NCI-H187 treated with DMSO at 0.1 percent for 48 hours (cell line): ENCODE measurements at regions not wholly inside any gene's neighbourhood (a gene's known extent, or its start where the extent isn't known, plus 50 kb on each side); places are given as distances from the start of the nearest gene placed in this dataset.
"Not testable (repeated sequence)": the region's sequence is repeated elsewhere in the genome, so short reads cannot be mapped to it uniquely, and the experiment has no call there.

Source experiments
- DNase-seq: peaks from one replicate; lab custom pipeline; 2025; lab: John Stamatoyannopoulos, UW

DNA sequence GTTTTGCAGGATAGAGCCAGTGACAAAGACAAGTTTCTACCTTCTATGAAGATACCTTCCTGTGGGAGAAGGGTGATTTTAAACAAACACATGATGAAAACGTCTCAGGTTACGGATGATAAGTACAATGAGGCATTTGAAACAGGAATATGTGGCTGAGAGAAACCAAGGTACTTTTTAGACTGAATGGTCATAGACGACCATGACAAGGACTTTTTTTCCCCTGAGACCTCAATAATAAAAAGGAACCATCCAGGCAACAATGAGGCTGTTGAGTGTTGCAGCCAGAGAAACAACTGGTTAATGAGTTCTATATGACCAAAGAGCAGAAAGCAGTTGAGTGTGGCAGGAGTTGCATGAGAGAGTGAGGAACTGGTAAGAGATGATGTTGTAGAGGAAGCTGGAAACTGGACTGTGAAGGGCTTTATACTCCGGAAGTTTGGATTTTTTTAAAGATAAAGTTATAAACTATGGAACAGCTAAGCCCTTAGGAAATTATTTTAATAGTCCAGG is 306.1 kb upstream of the CYRIA start:
- peak; percentile 77 for DNase-seq

DNA sequence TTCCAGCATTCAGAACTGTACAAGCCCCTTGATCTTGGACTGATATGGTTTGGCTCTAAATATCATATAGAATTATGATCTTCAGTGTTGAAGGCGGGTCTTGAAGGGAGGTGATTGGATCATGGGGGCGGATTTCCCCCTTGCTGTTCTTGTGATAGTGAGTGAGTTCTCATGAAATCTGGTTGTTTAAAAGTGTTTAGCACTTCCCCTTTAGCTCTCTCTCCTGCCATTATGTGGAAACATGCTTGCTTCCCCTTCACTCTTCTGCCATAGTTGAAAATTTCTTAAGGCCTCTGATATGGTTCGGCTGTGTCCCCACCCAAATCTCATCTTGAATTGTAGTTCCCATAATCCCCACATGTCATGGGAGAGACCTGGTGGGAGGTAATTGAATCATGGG is 305.3 kb upstream of the CYRIA start:
- not testable (repeated sequence) for DNase-seq

DNA sequence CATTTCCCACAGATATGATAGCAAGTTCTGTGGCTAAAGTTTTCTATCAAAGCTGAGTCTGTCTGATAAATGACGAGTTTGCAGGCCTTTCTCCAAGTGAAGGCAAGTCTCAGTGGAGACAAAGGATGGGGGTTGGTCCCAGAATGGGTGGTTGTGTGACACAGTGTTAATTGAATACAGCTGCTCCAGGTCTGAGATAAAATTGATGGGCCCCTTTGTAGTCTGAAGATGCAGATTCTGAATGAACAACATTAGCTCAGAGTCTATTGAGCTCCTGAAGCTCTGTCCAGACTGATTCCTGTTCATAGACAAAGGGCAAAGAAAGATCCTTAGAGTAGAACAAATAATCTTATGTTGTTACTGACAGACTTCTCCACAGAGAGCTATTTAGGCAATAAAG is 296.9 kb upstream of the CYRIA start:
- peak; percentile 7 for DNase-seq

DNA sequence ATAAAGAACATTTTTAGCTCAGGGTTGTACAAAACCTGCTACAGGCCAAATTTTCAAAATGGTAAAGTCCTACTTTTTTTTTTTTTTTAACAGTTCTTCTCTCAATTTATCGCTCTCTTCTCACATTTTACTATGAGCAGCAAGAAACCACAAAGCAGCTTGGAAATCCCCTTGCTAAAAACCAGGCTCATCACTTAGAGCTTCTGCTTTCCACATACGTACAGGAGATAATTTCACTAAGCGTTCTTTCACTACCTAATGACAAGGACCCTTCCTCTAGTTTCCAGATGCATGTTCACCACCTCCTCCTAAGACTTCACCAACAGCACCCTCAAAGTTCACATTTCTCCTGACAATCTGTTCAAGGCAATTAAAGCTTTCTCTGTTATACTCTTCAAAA is 294.9 kb upstream of the CYRIA start:
- no peak for DNase-seq

DNA sequence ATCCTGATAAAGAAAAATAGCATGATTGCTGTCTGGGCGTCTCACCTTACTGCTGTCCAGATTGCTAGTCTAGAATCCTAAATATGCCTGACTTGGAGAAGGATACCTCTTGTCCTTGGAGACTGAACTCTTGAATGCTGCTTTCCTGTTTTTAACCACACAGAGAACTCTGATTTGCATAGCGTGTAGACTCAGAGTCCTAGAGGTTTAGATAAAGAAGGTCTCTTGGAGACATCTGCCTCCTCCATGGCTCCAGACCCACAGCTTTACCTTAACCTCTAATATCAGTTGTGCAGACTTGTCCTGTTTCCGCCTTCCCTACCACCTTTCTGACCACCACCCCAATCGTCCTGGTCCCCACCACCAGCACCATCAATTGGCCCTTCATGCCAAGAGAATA is 292.6 kb upstream of the CYRIA start:
- no peak for DNase-seq

DNA sequence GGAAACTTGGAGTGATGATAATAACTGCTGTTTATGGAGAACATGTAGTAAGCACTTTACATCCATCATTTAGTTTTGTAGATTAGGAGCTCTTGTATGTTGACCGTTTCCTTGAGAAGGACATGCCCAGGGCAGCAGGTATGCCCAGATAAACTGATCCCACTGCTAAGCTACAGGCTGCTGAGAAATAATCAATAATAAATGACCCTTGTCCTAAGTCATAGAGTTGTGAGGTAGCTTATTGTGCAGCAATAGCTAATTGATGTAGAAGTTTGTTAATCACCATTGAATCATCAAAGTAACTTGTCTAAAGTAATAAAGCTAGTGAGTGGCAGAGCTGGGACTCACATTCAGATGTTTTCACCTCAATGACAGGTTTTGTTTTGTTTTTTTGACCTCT is 287.2 kb upstream of the CYRIA start:
- no peak for DNase-seq

DNA sequence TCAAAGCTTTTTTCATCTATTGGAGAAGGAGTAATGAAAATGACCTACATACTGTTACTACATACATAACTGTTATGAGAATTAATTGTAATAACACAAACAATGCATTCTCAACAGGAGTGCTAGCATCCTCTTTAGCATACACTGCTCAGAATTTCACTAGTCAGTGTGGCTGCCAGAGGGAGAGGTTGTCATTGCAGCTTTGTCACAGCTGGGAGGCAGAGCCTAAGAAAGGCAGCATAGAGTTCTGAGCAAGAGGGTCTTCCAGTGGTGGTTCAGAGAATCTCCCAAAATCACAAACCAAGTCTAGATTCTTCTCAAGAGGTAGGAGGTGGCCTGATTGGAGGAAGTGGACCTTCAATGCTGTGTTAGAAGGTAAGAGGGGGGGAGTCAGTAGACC is 286.7 kb upstream of the CYRIA start:
- DNase-seq, result no peak

DNA sequence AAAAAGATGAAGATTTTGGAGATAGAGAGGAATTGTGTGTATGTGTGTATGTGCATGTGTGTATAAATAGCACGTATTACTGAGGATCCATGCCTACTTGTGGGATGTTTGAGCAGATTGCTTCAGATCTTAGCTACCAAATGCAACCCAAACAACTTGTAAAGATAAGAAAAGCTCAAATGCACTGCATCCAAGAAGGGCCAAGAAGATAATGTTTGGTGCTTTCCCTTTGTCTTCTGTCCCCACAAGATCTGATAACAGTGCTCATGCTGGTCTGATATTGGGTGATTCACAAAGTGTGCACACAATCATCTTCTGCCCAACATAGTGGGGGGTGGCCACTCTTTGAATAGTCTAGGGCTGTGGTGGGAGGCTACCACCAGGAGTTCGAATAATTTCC is 284.8 kb upstream of the CYRIA start:
- no peak for DNase-seq

DNA sequence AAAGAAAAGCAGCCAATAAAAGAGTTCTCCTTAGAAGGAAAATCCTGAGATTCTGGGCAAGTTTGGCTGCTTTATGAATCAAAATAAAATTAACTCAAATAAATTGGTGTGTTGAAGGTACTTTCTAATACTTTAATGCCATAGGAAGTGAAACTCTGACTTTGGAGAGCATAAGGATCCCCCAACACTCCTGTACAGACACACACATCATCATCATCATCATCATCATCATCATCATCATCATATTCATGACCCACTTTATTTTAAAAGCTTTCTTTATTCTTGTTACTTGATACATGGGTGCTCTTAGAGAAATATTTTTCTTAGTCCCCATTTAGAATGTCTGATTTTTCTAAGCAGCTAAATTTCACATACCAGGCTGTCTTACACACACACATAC is 283.1 kb upstream of the CYRIA start:
- DNase-seq, result no peak

DNA sequence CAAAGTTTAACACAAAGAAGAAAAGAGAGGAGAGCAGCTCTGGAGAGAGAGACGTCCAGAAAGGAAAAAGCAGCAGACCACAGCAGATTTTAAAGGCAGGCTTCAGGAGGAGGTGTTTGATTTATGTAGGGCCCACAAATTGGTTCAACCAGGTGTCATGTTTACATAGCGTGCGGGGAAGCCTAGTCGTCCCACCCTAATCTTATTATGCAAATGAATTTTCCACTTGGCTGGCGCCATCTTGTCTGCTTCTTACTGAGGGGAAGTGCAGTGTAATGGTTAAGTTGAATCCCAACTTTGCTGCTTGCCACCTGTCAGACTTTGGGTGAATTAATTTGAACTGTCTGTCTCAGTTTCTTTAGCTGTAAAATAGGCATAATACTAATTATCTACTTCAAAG is 282.4 kb upstream of the CYRIA start:
- no peak for DNase-seq

DNA sequence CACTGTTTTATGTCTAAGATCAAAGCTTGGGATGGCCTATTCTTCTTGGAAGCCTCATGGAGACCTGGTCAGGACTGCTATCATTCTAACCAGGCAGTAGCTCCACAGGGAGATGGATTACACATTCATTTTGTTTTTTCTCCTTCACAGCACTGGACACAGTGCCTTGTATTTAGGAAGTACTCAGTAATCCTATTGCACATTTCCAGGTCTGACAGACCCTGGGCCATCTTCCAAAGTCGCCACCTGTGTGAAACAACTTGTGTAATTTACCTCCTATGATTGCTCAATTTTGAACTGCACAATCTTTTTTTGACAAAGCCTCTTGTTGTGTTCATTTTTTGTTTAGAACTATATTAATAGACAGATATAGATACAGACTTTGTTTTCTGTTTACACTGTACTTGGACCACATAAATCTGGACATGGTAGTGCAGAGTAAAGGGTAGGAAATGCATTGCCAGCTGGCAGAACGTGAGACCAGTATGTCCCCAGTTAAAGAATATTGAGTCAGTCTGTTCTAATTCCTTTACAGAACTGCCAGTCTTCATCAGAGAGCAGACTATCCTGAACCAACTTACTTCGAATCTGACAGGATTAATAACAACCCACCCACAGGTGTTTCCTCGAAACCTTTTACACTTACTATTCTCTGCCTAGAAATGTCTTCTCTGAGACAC is 277.8 kb upstream of the CYRIA start:
- no peak for DNase-seq

DNA sequence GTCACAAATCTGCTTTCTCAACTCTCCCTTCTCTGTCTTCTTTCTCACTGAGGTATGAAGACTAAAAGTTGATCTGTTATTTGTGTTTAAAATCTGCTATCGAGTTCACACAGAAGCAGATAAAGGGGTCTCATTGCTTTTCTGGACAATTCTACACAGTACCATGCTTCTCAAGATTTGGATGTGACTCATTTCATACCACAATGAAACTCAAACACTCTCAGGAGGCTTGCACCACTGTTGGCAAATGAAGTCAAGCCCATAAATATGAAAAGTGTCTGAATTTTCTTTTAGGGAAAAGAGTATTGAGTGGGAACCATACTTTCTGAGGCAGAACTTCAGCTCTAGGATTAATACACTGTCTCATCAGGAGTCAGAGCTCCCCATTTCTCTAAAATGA is 274.6 kb upstream of the CYRIA start:
- no peak for DNase-seq

DNA sequence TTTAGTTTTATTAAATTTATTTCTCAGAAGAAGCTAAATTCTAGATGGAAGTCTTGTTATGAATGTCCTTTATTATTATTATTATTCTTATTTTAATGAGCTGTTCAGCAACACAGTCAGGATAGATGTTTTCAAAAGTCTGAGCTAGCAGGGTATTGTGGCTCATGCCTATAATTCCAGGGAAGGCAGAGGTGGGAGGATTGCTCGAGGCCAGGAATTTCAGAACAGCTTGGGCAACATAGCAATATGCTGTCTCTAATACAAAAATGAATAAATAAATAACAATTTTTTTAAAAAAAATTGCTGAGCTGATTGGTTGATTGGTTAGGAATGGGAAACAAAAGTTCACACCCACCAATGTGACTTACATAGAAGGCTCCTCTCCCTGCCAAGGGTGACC is 274.1 kb upstream of the CYRIA start:
- DNase-seq, result no peak

DNA sequence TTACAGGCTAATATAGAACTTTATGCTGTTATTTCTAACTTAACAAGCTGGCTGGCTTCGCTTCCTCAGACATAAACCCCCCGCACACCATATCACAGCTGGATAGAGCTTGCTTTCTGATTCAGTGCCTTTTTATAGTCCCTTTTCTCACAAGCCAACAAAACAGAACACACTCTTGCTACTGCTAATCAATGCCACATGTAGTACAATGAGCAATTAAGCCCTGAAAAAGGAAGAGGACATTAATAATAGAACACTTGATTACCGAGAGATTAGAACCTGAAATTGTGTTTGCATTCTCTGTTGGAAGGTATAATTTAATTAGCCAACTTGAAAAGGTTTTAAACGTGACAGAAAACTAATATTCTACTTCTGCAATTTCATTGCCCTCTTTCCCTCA is 267.7 kb upstream of the CYRIA start:
- DNase-seq, result no peak

DNA sequence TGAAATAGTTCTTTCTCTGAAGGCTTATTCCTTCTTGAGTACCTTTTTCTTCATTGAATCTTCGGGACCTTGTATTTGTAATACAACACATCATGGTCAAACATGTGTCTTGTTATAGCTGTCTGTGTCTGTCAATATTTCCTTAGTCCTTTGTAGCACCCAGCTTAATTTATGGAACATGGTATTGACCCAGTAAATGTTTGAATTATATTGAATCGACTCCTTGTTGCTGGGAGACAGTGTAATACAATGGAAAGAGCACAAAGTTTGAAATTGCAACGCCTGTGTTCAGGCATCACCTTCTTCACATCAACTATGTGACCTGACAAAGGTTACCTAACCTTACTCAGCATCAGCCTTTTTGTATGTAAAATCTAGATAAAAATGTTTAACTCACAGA is 267.2 kb upstream of the CYRIA start:
- no peak for DNase-seq

DNA sequence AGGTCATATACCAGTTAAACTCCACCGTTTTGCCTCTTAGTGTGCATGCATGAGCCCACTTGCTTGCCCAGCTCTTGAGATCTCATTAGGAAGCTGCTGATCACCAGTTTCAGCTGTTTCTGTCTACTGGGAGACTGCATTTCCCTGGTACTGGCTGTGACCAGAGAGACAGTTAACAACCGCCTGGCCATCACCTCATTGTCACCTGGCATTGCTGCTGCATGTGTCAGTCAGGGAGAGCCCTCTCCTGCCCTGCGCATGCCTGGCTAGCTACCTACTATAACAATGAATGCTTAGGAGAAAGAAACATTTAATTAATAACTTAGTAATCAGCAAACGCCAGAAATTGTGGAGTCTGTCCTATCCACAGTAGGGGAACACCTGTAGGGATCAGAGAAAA is 265.8 kb upstream of the CYRIA start:
- DNase-seq, result no peak

DNA sequence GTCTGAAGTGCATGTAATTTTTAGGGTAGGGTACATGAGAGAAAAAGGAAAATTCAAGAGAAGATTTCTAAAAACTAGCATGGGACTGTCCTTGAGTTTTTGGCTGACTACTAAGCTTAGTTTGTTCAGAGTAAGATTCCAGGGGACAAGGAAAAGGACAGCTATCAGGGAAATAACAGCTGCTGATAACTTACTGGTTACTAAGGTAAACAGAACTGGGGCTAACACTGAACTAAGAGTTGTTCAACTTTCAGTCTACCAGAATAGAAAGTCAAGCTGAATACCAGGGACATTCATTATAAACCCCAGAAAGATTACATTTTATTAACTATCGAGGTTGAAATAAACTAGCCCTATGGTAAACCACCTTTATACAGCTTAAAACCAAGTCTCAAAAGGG is 261.8 kb upstream of the CYRIA start:
- no peak for DNase-seq

DNA sequence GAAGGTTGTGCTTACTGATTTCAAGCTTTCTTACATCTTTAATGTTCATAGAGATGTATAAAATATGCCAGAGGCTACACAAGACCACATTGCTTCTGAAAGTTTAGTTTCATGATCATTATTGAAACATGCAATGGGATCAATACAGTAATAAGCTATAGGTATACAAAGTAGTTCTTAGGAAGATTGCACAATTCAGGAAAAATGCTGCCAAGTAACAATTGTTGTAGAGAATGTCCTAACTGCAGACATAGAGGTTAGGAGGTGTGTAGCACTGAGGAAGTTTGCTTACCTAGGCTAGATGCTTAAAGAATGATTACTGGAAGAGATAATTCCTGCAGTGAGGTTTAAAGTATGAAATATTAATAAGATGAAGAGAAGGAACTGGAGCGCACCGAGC is 259.5 kb upstream of the CYRIA start:
- DNase-seq, result no peak

DNA sequence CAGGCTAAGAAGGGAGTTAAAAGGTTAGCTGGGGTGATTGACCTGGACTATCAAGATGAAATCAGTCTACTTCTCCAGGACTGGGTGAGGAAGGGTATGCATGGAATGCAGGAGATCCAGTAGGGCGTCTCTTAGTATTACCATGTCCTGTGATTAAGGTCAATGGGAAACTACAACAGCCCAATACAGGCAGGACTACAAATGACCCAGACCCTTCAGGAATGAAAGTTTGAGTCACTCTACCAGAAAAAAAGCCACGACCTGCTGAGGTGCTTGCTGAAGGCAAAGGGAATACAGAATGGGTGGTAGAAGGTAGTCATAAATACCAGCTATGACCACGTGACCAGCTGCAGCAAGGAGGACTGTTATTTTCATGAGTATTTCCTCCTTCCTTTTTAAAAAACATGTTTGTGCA is 249.7 kb upstream of the CYRIA start:
- DNase-seq, result not testable (repeated sequence)

DNA sequence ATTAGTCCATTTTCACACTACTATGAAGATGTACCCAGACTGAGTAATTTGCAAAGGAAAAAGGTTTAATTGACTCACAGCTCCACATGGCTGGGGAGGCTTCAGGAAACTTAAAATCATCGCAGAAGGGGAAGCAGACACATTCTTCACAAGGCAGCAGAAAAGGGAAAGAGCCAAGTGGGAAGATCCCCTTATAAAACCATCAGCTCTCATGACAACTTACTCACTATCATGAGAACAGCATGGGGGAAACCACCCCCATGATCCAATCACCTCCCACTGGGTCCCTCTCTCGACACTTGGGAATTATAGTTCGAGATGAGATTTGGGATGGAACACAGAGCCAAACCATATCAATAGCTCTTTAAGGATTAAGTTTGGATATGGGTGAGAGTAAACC is 246.1 kb upstream of the CYRIA start:
- DNase-seq, result no peak

DNA sequence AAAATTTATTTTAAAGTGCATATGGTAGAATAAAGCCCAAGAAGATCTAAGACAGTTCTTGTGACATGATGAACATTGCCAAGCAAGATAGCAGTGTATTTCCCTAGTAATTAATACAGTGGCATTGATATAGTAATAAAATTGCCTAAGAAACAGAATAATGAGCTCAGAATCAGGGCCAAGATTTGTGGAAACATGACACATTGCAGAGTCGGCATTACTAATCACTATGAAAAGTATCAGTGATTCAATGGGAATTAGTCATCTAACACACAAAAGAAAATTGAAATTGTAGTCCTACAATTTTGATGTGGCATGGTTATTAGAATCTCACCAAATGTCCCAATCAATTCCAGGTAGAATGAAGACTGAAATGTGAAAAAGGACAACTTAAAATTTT is 243.0 kb upstream of the CYRIA start:
- no peak for DNase-seq

DNA sequence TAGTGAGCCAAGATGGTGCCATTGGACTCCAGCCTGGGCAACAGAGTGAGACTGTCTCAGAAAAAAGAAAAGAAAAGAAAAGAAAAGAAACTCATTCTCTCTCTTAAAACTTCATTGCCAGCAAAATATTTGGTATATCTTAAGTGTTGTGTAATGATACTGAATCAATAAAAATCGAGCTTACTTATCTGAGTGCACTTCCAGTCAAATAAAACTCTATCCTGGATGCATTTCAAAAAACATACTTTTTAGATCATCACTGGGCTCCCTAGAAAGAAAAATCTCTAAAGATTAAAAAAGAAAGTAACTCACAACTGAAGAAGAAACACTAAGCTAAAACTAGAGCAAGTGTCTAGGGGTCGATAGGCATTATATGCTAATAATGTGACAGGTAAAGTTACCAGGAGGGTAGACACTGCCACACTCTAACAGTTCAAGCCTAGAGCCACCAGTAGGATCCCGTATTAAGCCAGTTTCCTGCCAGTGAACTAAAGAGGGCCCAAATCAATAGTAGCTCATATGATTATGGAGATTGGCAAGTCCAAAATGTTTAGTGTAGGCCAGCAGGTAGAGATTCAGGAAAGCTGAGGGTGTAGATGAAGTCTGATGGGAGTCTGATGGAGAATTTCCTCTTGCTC is 242.1 kb upstream of the CYRIA start:
- DNase-seq, result no peak

DNA sequence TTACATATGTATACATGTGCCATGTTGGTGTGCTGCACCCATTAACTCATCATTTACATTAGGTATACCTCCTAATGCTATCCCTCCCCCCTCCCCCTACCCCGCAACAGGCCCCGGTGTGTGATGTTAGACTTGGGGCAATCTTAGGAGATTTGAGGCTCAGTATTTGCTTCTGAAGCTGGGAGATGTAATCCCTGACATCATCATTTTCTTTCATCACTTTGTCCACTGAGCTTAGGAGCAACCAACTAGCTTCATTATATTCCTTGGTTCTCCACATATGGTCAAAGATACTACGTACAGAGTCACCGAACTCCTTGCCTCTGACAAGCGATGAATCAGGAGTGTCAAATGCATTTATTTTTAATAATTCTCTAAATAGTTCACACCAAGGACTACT is 239.7 kb upstream of the CYRIA start:
- not testable (repeated sequence) for DNase-seq

DNA sequence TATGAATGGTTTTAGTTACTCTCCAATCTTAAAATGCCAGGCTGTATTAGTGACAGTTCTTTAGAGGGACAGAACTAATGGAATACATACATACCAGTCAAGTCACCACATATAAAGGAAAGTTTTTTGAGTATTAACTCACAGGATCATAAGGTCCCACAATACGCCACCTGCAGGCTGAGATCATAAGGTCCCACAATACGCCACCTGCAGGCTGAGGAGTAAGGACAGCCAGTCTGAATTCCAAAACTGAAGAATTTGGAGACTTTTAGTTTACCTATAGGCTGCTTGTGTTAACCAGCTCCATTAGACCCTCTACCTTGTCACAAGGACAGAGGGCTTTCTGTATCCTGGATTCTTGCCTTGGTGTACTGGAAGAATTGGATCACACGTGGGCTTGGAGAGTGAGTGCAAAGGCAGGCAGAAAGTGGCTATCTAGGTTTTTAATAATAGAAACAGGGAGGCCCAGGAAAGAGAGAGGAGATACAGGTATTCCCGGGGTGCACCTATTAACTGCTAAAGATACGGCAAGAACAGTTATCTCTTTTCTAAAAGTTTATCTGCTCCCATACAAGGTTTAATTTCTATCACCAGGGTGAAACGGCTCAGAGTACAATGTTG is 234.9 kb upstream of the CYRIA start:
- no peak for DNase-seq
